ENCODE measurements at regions not wholly inside any gene's neighbourhood (a gene's known extent, or its start where the extent isn't known, plus 50 kb on each side); places are given as distances from the start of the nearest gene placed in this dataset.

DNA sequence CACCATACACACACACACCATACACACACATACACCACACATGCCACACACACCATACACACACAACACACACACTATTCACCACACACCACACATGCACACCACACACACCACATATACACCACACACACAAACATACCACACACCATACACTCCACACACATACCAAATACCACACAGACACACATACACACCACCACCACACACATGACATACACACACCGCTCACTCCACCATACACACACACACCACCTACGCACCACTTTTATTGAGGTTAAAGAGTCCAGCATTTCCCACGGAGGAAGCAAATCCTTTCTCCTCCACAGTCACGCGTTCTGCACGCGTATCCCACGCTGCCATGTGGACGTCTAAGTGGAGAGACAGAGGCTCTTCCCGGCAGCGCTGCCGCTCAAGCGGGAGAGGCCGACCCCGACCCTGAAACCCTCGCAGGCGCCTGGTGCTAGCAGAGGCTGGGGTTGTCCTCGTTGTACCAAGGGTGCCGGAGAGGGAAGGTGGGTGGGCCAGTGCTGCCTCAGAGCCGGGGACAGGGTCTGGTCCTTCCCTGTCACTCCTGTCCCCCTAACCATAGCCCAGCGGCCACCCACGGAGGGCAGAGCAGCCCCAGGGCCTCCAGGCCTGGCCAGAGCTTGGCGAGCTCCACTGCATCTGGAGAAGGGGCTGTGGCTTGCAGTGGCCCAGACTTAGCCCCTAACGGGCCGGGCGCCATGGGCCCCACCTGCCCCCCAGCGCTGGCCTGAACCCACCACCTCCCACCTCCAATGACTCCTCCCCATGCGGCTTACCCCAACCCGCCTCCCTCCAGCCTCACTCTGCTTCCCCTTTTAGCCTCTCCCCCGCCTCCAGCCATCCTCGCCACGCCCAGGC lies 1495.0 kb downstream of the BRD1 start:
- H3K27ac Mint-ChIP-seq: no peak overlapping the region
- no peaks in the 10 kb centered on the region for H3K4me1 Mint-ChIP-seq
- TF ChIP-seq, protein P1, sequence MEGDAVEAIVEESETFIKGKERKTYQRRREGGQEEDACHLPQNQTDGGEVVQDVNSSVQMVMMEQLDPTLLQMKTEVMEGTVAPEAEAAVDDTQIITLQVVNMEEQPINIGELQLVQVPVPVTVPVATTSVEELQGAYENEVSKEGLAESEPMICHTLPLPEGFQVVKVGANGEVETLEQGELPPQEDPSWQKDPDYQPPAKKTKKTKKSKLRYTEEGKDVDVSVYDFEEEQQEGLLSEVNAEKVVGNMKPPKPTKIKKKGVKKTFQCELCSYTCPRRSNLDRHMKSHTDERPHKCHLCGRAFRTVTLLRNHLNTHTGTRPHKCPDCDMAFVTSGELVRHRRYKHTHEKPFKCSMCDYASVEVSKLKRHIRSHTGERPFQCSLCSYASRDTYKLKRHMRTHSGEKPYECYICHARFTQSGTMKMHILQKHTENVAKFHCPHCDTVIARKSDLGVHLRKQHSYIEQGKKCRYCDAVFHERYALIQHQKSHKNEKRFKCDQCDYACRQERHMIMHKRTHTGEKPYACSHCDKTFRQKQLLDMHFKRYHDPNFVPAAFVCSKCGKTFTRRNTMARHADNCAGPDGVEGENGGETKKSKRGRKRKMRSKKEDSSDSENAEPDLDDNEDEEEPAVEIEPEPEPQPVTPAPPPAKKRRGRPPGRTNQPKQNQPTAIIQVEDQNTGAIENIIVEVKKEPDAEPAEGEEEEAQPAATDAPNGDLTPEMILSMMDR (IDR thresholded peaks at IDR 0.05; ENCODE audit: unreplicated experiment in 3 of 3): no peak
- peaks cover 12% of the 10 kb centered on the region for H3K27me3 Mint-ChIP-seq (ENCODE audit: low read depth)
- no peaks in the 10 kb centered on the region for H3K36me3 Mint-ChIP-seq (ENCODE audit: low read depth)
- H3K4me3 Mint-ChIP-seq: no peak overlapping the region
- peaks cover 11% of the 10 kb centered on the region for H3K9me3 Mint-ChIP-seq

DNA sequence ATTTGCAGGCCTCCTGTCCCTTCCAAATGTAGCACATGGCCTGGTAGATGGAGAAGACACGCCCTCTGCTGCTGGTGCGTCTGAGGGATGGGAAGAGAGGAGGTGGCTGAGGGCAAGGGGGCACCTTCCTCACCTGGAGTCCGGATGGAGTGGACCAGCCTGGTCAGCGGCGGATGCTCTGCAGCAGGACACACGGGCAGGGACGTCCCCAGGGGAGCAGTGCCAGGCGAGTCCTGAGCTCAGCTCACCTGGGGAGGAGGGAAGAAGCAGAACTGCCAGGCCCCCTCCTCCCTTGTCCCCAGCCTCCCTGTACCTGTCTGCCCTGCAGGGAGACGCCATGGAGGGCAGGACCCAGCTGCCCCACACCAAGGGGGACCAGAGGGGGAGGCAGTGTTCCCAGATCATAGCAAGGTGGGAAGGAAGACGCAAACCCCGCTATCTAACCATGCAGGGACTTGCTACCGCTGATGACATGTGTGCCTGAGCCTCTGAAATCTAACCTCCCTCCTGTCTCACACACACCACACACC lies 1495.9 kb downstream of the BRD1 start:
- Mint-ChIP-seq H3K27me3 (ENCODE audit: low read depth) (peaks cover 17% of the 10 kb centered on the region), H3K4me3 (no peak overlapping the region), H3K27ac (no peak overlapping the region), H3K4me1 (no peaks in the 10 kb centered on the region), H3K9me3 (peaks cover 11% of the 10 kb centered on the region), H3K36me3 (ENCODE audit: low read depth) (no peaks in the 10 kb centered on the region)
- TF ChIP-seq, protein P1 (IDR thresholded peaks at IDR 0.05; ENCODE audit: unreplicated experiment in 3 of 3): no peak

DNA sequence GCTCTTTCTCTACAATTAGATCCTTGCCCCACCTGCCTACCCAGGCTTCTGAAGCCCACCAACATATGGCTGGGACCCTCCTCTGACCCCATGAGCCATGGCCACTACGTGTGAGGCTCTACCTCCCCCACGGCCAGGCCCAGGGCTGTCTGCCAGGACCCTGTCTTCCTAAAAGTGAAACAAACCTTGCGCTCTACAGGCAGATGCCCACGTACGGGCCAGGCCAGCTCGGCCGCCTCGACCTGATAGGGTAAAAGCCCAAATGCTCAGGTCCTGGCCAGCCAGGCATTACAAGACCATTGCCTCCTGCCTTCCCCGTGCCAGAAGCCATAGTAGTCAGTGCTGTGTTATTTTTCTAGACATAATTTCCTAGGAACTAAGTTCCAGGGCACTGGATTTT lies 1496.4 kb downstream of the BRD1 start:
- Mint-ChIP-seq H3K4me3 (no peak overlapping the region), H3K9me3 (peaks cover 11% of the 10 kb centered on the region), H3K36me3 (ENCODE audit: low read depth) (no peaks in the 10 kb centered on the region), H3K27me3 (ENCODE audit: low read depth) (peaks cover 15% of the 10 kb centered on the region), H3K27ac (no peak overlapping the region), H3K4me1 (no peaks in the 10 kb centered on the region)
- TF ChIP-seq, protein P1 (IDR thresholded peaks at IDR 0.05; ENCODE audit: unreplicated experiment in 3 of 3): no peak

DNA sequence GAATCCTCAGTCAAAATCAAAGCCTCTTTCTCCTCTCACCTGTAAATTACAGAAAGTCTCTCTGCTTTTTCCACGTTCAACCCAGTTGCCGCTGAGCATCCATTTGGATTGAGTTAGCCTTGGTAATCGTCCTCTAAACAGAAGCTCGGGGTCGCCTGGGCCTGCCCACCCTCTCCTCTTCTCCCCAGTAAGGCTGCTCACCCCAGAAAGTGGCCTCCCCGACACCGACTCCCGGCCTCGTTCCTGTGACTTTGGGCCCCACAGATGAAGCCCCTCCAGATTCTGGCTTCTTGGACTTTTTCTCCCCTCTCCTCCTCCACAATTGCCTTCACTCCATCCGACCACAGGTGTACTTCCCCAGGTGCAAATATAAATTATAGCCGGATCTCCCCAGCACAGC lies 1500.0 kb downstream of the BRD1 start:
- TF ChIP-seq, protein P1 (IDR thresholded peaks at IDR 0.05; ENCODE audit: unreplicated experiment in 3 of 3): no peak
- Mint-ChIP-seq H3K27me3 (ENCODE audit: low read depth) (peaks cover 16% of the 10 kb centered on the region), H3K4me1 (peaks cover under 1% of the 10 kb centered on the region), H3K4me3 (no peak overlapping the region), H3K9me3 (peaks cover 16% of the 10 kb centered on the region), H3K27ac (no peak overlapping the region), H3K36me3 (ENCODE audit: low read depth) (no peaks in the 10 kb centered on the region)

DNA sequence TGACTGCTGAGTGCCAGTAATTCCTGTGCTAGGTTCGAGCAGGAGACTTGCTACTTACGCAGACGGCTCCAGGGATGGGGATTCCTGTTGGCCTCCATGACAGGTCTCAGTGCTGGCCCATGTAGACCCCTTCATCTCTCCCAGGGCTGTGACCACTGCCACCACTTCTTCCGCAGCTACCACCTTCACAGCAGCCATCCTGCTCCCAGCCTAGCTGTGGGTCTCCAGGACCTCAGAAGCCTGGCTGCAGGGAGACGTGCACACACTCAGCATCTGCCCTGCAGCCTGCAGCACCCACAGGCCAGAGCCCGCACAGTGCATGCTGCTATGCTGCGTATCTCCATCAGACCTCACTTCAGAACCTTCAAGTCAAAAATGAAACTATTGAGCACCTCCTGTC lies 1503.9 kb downstream of the BRD1 start:
- peaks cover 24% of the 10 kb centered on the region for H3K4me1 Mint-ChIP-seq
- H3K36me3 Mint-ChIP-seq (ENCODE audit: low read depth): no peaks in the 10 kb centered on the region
- TF ChIP-seq, protein P1 (IDR thresholded peaks at IDR 0.05; ENCODE audit: unreplicated experiment in 3 of 3): no peak
- H3K27ac Mint-ChIP-seq: no peak overlapping the region
- no peak overlapping the region for H3K4me3 Mint-ChIP-seq
- H3K27me3 Mint-ChIP-seq (ENCODE audit: low read depth): peaks cover 12% of the 10 kb centered on the region
- peaks cover 10% of the 10 kb centered on the region for H3K9me3 Mint-ChIP-seq

Measured in nephron (organoid).